IPS-NIHi11 (cell line): ENCODE measurements at regions not wholly inside any gene's neighbourhood (a gene's known extent, or its start where the extent isn't known, plus 50 kb on each side); places are given as distances from the start of the nearest gene placed in this dataset.
"Not testable (repeated sequence)": the region's sequence is repeated elsewhere in the genome, so short reads cannot be mapped to it uniquely, and the experiment has no call there.

Source experiments
- DNase-seq: peaks from one replicate; pipeline ENCODE4 v3.0.0; 2012; ENCODE audit warnings: mixed read lengths, low spot score

DNA sequence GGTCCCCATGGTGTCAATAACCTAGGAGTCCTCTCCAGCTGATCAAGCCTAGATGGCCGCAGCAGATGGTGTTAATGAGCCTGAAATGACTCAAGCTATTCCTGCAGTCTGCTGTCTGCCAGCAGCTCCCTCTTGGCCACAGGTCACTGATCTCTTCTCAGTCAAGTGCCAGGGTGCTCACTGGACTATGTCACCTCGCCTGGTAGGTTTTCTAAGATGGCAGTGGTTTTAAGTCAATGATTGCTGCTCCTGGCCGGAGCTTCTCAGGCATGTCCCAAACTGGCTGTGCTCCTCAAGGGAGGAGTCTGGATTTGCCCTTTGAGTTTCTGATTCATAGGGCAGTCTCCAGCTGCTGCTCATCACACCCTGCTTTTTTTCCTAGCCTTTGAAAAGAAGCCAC is 58.6 kb upstream of the SHISA6 start:
- no peak for DNase-seq

DNA sequence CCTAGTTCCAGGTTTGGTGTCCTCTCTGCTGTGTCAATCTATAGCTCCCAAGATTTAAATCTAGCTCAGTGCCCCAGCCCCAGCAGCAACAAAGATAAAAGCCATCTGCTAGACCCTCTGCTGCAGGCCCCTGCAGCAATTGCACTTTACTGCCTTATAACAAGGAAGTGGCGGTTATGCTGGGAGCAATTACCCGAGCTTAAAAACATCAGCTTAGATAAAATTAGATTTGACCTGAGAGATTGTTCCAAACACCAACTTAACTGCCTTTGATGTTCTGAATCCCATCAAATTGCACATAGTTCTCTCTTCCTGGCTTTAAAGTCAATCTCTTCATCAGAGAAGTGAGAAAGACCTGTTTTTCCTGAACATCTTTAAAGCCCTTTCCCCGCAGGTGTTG is 62.4 kb upstream of the SHISA6 start:
- no peak for DNase-seq

DNA sequence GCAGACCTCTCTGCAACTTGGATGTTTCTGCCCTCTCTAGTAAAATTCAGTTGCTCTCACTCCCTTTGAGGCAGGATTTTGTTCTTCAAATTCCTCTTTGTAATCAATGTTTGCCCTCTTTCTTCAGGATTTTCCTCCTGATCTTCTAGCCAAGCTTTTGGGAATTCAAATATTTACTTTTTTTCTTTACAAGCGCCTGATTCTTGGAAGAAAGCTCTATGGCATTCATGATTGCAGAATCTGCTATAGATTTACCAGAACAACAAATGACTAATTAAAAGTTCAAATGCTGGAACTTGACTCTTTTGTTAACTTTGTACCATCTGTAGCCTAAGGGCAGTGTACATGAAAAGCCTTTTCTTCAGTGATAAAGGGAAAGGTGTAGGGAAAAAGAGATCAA is 63.7 kb upstream of the SHISA6 start:
- no peak for DNase-seq

DNA sequence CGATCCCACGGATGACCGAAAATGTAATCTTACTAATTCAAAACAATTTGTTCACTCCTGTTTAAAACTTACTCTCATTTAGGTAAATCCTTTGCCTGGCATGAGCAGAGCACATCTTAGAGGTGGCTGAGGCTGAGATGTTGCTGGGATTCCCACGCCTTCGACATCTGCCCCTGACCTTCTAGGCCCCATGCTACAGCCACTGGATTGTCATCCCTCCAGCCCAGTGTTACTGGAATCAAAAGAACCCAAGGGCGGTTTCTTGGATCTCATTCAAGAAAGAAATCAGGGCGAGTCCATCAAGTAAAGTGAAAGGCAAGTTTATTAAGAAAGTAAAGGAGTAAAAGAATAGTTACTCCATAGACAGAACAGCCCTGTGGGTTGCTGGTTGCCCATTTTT is 64.5 kb upstream of the SHISA6 start:
- no peak for DNase-seq

DNA sequence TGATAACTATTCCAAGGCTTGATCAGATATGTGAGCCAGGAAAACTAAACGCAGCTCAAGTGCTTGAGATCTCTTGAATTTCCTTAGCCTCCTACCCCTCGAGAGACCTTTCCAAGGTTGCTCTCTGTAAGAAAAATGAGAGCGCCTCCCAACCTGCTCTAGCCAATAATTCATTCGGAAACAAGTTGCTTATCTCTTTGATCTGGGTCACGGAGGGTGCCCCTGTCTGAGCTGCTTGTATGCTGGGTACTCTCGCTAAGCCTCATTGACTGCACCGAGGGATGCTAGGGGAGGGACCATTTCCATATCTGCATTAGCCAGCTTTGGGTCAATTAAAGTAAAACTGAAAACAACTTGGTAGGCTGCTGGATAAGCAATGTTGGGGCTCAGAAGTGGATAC is 70.1 kb upstream of the SHISA6 start:
- DNase-seq, result no peak

DNA sequence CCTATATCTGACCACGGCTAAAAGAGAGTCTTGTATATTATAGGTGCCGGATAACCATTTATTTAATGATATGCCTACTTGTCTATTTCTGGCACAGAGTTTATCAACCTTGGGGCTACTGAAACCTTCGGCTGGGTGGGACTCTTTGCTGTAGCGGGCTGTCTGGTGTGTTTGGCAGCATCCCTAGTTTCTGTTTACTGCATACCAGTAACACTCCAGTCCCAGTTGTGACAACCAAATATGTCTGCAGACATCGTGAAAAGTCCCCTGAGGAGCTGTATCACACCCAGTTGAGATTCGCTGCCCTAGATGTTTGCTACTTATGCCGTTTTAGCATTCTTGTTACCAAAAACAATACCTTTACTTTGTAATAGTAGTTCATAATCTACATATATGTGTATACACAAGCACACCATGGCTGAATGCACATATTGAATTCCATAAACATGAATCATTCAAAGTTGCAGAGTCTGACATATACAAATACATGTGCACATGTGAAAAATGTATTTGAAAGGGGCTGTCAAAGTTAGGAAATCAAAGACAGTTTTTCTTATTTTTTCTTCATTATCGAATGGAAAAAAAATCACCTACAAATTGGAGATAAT is 89.1 kb upstream of the SHISA6 start:
- DNase-seq, result no peak

DNA sequence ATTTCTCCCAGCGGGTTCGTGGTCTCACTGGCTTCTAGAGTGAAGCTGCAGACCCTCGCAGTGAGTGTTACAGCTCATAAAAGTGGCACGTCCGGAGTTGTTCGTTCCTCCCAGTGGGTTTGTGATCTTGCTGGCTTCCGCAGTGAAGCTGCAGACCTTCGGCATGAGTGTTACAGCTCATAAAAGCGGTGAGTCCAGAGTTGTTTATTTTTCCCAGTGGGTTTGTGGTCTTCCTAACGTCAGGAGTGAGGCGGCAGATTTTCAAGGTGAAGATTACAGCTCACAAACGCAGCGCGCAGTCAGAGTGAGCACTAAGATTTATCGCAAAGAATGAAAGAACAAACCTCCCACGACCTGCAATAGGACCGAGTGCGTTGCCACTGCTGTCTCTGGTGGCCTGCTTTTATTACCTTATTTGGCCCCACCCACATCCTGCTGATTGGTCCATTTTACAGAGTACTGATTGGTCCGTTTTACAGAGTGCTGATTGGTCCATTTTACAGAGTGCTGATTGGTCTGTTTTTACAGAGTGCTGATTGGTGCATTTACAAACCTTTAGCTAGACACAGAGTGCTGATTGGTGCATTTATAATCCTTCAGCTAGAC is 90.0 kb upstream of the SHISA6 start:
- DNase-seq, result not testable (repeated sequence)

DNA sequence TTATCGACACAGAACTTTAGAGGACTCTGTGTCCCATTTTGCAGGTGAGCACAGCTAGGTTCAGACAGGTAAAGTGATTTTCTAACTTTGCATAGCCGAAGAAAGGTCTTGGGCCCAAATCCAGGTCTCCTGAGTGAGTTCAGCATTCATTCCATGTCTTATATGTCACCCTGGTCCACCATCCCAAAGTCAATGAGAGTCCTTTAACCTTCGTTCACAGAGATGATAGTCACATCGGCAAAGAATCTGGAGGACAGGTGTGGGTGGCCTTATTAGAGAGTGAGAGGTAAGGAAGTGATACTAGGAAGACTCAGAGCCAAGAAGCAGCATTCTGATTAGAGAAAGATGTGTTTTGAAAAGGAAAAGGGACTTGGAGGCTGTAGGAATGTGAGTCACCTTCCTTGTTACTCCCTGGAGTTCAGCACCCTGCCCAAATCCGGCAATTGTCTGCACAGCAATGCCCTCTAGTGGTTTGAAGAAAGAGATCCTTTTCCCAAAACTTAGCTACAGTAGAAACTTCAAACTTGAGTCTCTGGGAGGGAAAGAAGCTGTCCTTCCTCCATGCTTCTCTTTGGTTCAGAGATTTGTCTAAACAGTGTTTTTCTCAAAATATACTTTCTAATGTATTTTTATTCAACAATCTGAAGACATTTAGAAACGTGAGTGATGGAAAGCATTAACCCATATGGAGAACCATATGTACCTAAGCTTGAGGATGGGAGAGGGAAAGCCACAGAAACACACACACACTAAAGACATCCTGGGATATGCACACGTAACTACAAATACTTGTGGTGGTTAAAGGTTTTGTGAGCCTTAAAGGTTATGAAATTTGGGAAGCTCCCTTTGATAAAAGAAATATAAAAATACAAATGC is 96.4 kb upstream of the SHISA6 start:
- peak; percentile 53 for DNase-seq

DNA sequence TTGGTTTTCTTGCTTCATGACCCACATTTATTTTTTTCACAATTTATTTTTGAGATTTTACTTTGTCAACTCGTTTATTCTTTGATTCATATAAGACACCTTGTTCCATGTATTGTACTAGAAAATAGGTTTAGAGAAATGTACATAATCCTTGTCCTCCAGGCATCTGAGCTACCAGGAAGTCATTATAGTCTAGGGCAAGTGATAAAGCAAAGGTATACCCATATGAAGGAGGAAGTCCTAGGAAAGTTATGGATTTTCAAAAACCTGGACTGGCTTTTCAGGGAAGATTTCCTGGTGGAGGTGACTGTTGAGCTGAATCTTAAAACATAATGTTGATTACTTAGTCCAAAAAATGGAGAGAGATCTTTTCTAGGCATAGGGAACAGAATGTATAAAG is 98.8 kb upstream of the SHISA6 start:
- no peak for DNase-seq

DNA sequence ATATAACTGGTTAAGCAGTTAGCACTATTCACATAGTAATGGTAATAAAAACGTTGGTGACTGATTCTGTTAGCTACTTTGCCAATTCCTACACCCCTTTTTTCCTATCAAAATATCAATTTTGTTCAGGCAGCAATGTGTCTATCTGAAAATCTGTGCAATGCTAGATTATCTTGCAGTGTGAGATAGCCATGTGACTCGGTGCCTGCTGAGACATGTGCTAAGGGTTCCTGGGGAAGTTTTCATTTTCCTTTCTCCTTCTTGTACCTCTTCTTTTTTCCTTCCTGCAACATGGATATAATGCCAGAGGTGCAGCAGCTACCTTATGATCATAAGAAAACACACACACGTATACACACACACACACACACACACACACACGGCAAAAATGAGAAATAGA is 100.5 kb upstream of the SHISA6 start:
- no peak for DNase-seq

DNA sequence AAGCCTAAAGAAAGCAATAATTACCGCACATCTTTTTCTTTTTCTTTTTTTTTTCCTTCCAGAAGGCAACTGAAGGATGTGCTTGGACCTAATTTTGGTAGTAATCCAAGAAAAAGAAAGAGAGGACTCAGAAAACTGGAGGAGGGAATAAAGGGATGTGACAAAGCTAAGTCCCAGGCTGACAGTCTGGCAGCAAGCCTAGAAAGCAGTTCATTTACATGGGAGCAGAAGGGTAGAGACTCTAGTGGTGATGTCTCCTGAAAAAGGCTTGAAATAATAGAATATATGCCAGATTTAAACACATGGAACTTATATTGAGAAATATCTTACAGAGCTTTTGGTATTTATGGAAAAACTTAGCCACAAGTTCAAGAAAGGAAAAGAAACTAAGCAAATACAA is 101.0 kb upstream of the SHISA6 start:
- no peak for DNase-seq

DNA sequence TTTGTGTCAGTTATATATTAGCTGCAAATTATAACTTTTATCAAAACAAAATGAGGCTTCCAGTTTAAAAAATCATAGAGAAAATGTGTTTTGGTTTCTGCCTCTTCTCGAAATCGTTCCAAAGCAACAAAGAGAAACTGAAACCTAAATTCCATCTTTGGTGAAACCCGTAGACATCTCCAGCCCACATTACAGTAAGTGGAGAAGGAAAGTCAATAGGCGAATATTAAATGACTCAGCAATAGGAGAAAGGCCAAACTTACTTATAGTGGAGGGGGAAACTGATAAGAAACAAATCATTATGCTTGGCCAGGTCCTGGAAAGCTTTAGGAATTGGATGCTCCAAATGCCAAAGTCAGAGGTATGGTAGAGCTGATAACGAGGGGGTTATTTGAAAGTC is 103.0 kb upstream of the SHISA6 start:
- no peak for DNase-seq

DNA sequence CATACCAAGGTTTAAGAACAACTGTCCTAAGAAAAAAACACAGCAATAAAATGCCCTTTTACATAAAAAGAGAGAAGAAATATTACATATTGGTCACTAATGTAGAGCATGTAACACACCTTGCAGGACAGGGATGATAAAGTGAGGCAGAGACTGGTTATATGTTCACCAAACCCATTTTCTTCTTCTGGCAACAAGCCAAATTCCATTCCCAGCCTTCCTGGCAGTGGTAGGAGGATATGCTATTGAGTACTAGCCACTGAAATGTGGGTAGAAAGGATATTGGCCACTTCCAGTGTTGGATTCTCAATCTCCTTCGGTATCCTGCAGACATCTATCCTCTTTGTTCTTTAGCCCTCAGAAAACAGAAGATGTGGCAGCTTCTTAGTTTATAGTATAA is 105.2 kb upstream of the SHISA6 start:
- DNase-seq, result no peak

DNA sequence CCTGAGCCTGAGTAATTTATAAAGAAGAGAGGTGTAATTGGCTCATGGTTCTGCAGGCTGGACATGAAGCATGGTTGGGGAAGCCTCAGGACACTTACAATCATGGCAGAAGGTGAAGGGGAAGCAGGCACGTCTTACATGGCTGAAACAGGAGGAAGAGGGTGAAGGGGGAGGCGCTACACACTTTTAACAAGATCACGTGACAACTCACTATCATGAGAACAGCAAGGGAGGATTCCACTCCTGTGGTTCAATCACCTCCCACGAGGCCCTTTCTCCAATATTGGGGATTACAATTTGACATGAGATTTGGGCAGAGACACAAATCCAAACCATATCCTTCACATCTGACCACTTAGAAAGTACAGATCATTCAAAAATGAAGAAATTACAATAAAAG is 110.6 kb upstream of the SHISA6 start:
- no peak for DNase-seq

DNA sequence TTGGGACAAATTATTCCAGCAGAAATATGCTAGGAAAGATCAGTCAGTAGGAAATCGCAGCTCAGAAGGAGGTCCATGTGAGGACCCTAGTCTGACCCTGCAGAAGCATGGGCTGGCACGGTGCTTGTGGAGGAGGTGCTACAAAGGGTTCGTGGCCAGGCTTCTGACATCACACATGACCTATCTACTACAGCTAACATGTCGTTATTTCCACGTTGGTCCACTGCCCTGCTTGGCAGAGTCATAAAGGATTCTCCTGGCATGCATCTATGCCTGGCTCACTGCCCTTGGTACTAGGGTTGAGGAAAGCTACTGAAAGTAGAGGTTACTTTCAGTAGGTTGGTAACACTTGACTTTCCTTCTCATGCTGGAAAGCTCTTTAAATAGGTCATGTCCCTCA is 118.1 kb upstream of the SHISA6 start:
- DNase-seq, result no peak

DNA sequence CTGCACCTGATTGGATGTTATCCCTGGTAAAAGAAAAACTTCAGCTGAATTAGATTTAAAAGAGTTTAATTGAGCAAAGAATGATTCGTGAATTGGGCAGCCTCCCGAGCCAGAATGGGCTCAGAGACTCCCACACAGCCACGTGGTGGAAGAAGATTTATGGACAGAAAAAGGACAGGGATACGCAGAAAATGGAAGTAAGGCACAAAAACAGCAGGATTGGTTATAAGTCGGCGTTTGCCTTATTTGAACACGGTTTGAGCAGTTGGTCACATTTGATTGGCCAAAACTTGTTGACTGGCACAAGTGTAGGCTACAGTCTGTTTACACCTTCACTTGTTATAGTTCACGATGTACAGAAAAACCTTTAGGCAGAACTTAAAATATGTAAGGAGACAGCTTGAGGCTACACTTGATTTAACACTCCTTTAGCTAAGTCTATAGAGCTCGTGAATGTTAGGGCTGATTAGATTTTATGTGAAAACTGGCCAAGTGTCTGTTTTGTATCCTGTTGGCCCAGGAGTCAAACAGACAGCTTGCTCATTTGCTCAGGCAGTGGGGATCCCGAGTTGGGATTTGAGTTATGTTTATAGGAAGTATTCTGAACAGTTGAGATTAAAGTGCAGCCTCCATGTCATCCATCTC is 119.5 kb upstream of the SHISA6 start:
- DNase-seq, result no peak

DNA sequence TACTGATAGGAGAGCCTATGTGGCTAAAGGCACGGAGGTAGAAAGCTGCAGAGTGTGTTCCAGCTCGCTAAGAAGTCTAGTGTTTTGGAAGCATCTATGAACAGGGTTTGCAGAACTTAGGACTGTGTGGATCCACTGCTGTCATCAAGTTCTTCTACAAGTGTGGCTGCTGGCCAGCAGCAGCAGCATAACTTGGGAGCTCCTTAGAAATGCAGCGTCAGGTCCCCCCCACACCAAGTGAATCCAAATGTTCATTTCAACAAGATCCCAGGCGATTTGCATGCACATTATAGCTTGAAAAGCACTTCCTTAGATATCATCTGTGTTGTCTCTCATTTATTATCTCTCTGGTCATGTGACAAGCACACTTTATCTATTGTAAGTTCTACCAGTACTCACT is 131.9 kb upstream of the SHISA6 start:
- no peak for DNase-seq

DNA sequence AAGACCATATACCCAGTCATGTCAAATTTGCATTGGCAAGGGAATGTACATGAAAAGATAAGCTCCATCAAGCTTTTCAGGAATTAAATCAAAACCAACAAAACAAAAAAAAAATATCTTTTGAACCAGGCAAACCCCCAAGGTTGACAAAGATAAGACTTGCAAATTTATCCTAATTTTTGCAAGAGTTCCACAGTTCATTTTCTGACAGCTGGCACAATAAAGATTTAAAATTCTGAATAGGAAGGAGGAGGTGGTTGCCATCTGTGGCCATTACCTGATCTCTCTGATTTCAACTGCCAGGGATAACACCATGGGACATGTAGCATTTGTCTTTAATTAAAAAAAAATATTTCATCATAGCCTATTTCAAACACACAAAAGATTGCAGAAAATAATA is 135.9 kb upstream of the SHISA6 start:
- no peak for DNase-seq

DNA sequence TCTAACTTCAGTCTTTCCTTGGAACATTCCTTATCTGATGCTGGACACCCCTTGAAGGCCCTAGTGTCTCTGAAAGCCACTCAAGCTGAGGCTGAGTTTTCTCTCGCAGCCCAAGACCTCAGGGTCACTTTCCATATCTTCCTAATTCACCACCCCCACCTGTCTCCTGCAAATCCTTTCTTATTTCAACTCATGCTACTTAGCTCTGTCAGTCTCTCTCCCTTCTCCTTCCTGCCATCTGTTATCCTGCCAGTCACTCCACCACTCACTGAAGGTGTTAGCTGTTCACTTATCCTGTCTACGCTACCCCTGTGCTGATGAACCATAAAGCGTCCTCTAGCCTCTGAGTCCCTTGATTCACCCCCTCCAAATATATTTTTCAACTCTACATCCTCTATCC is 143.9 kb upstream of the SHISA6 start:
- no peak for DNase-seq

DNA sequence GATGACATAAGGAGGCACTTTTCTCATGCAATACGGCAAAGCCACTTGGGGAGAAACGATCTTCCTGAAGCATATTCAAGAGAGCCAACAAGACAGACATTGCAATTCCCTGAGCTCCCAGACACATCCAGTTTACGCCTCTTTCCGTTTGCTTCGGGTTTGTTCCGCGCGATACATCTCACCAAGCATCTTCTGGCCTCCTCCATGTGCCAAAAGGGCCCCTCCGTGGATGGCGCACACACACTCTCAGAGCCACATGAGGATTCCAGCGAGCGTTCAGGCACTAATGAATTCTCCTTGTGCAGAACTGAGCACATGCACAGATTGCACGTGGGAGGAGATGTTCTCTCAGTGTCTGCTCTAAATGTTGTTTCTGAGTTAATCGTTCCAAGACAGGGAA is 146.7 kb upstream of the SHISA6 start:
- no peak for DNase-seq

DNA sequence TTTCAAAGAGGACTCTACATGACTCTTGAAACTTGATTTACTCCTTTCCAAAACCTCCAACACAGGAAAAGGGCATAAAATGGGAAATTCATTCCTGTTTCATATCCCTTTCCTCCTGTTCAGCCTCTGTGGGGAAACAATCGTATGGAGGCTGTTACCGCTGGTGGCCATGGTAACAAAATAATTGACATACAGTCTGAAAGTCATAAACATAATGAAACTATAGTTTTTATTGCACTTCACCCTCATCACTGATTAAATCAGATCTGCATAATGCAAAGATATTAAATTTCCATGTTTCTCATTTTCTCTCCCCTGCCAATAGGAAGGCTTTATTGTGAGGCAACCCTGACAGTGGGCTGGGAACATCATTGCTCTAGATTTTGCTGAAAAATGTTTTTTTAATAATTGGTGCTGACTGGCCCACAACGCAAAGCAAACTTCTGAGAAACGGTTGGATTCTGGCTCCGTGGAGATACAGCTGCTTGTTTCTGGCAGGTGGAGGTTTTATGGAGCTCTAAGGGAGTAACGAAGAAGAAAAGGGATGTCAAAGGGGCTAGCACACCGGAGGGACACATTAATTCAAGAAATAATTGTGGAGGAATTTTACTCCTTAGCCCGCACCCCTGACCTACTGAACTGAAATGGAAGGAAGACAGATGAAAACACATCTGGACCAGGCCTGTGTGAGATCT is 154.2 kb upstream of the SHISA6 start:
- no peak for DNase-seq

DNA sequence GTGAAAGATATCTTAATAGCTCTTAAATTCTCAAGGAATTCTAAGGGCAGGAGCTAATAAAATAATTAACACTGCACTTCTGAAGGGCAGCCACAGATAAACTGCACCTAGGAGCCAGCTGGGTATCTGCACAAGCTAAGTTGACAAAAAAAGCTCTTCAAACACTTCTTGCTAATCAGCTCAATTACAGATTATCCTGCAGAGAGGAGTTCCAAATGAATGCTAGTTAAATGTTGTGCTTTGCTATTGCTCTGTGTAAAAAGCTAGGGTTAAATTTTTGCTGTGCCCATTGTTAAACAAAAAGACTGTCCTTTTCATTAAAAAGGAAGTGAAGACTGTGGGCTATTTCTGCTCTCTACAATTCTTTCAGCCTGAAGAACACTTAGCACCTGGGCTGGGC is 158.5 kb upstream of the SHISA6 start:
- peak; percentile 33 for DNase-seq
